ENCODE measurements at regions not wholly inside any gene's neighbourhood (a gene's known extent, or its start where the extent isn't known, plus 50 kb on each side); places are given as distances from the start of the nearest gene placed in this dataset.

- H3K4me2 ChIP-seq (ENCODE audit: low read length): no peak overlapping the region
- H3K9me3 ChIP-seq (ENCODE audit: control insufficient read depth, insufficient read depth, low read length): no peaks in the 10 kb centered on the region
- TF ChIP-seq CTCF (IDR thresholded peaks at IDR 0.05; ENCODE audit: low read depth, low read length, poor library complexity, severe bottlenecking) (no peak), EZH2phosphoT487 (IDR thresholded peaks at IDR 0.05; ENCODE audit: borderline replicate concordance, low read length) (no peak)
- no peak overlapping the region for H3K4me3 ChIP-seq (ENCODE audit: low read length)
- no peaks in the 10 kb centered on the region for H3K9me2 ChIP-seq (replicated peaks; ENCODE audit: control insufficient read depth, low read length)
- no peaks in the 10 kb centered on the region for H3F3A ChIP-seq (ENCODE audit: control insufficient read depth, insufficient read depth)
- no peaks in the 10 kb centered on the region for H3K4me1 ChIP-seq (ENCODE audit: control insufficient read depth, low read length)
- no peaks in the 10 kb centered on the region for H3K36me3 ChIP-seq (ENCODE audit: control insufficient read depth, low read length)
- no peaks in the 10 kb centered on the region for H4K20me1 ChIP-seq (ENCODE audit: control insufficient read depth, insufficient read depth, low read depth, low read length)
- no peaks in the 10 kb centered on the region for H3K27me3 ChIP-seq (ENCODE audit: control insufficient read depth, low read length)
- no peak overlapping the region for H3K27ac ChIP-seq (ENCODE audit: low read depth, low read length)
- no peaks in the 10 kb centered on the region for H3K79me2 ChIP-seq (ENCODE audit: control insufficient read depth, low read length)
Observed at GRCh38 chr2:66771359-66771976, 336.5 kb downstream of the MEIS1 start.

- Histone ChIP-seq H3K27me3 (ENCODE audit: control insufficient read depth, low read length) (no peaks in the 10 kb centered on the region), H3K4me3 (ENCODE audit: low read length) (no peak overlapping the region), H3K36me3 (ENCODE audit: control insufficient read depth, low read length) (no peaks in the 10 kb centered on the region), H3K4me1 (ENCODE audit: control insufficient read depth, low read length) (no peaks in the 10 kb centered on the region), H3K9me3 (ENCODE audit: control insufficient read depth, insufficient read depth, low read length) (no peaks in the 10 kb centered on the region), H4K20me1 (ENCODE audit: control insufficient read depth, insufficient read depth, low read depth, low read length) (no peaks in the 10 kb centered on the region), H3F3A (ENCODE audit: control insufficient read depth, insufficient read depth) (no peaks in the 10 kb centered on the region), H3K27ac (ENCODE audit: low read depth, low read length) (no peak overlapping the region), H3K4me2 (ENCODE audit: low read length) (no peak overlapping the region), H3K9me2 (replicated peaks; ENCODE audit: control insufficient read depth, low read length) (no peaks in the 10 kb centered on the region), H3K79me2 (ENCODE audit: control insufficient read depth, low read length) (no peaks in the 10 kb centered on the region)
- TF ChIP-seq EZH2phosphoT487 (IDR thresholded peaks at IDR 0.05; ENCODE audit: borderline replicate concordance, low read length) (no peak), CTCF (IDR thresholded peaks at IDR 0.05; ENCODE audit: low read depth, low read length, poor library complexity, severe bottlenecking) (no peak)
Observed at GRCh38 chr2:66772618-66773017, 337.7 kb downstream of the MEIS1 start.

GRCh38 chr2:66775730-66776422, 341.0 kb downstream of the MEIS1 start:
- no peak for TF ChIP-seq EZH2phosphoT487 (IDR thresholded peaks at IDR 0.05; ENCODE audit: borderline replicate concordance, low read length)
- no peak for TF ChIP-seq CTCF (IDR thresholded peaks at IDR 0.05; ENCODE audit: low read depth, low read length, poor library complexity, severe bottlenecking)
- no peaks in the 10 kb centered on the region for H3K79me2 ChIP-seq (ENCODE audit: control insufficient read depth, low read length)
- no peaks in the 10 kb centered on the region for H3F3A ChIP-seq (ENCODE audit: control insufficient read depth, insufficient read depth)
- no peaks in the 10 kb centered on the region for H3K9me2 ChIP-seq (replicated peaks; ENCODE audit: control insufficient read depth, low read length)
- H3K36me3 ChIP-seq (ENCODE audit: control insufficient read depth, low read length): no peaks in the 10 kb centered on the region
- H4K20me1 ChIP-seq (ENCODE audit: control insufficient read depth, insufficient read depth, low read depth, low read length): no peaks in the 10 kb centered on the region
- H3K4me1 ChIP-seq (ENCODE audit: control insufficient read depth, low read length): no peaks in the 10 kb centered on the region
- no peak overlapping the region for H3K4me2 ChIP-seq (ENCODE audit: low read length)
- no peak overlapping the region for H3K27ac ChIP-seq (ENCODE audit: low read depth, low read length)
- no peak overlapping the region for H3K4me3 ChIP-seq (ENCODE audit: low read length)
- no peaks in the 10 kb centered on the region for H3K27me3 ChIP-seq (ENCODE audit: control insufficient read depth, low read length)
- no peaks in the 10 kb centered on the region for H3K9me3 ChIP-seq (ENCODE audit: control insufficient read depth, insufficient read depth, low read length)
